Nephron progenitor cell (in vitro differentiated cells): ENCODE measurements at regions not wholly inside any gene's neighbourhood (a gene's known extent, or its start where the extent isn't known, plus 50 kb on each side); places are given as distances from the start of the nearest gene placed in this dataset.

Source experiments
- DNase-seq: peaks from one replicate; pipeline ENCODE4 v3.0.0; 2021
- H3K27ac Mint-ChIP-seq: 2 replicates; pipeline ENCODE4 v1.8.0; 2021; ENCODE audit warnings: mild to moderate bottlenecking, moderate library complexity, mixed read lengths
- H3K27me3 Mint-ChIP-seq: 2 replicates; pipeline ENCODE4 v1.8.0; 2021; ENCODE audit warnings: mild to moderate bottlenecking, low read depth, mixed read lengths; ENCODE audit not compliant: poor library complexity
- H3K36me3 Mint-ChIP-seq: 2 replicates; pipeline ENCODE4 v1.8.0; 2021; ENCODE audit warnings: low read depth, mixed read lengths
- H3K4me1 Mint-ChIP-seq: 2 replicates; pipeline ENCODE4 v1.8.0; 2021; ENCODE audit warnings: mixed read lengths
- H3K4me3 Mint-ChIP-seq: 2 replicates; pipeline ENCODE4 v1.8.0; 2021; ENCODE audit warnings: mild to moderate bottlenecking, moderate library complexity, mixed read lengths
- H3K9me3 Mint-ChIP-seq: 2 replicates; pipeline ENCODE4 v1.8.0; 2021; ENCODE audit warnings: mild to moderate bottlenecking, moderate library complexity, mixed read lengths
- TF ChIP-seq, protein P1 (sequence below): fragments of 200-600 bp; sonication (generic); IDR thresholded peaks from 2 replicates; pipeline ENCODE4 v1.5.0; 2021; ENCODE audit warnings: antibody characterized with exemption

DNA sequence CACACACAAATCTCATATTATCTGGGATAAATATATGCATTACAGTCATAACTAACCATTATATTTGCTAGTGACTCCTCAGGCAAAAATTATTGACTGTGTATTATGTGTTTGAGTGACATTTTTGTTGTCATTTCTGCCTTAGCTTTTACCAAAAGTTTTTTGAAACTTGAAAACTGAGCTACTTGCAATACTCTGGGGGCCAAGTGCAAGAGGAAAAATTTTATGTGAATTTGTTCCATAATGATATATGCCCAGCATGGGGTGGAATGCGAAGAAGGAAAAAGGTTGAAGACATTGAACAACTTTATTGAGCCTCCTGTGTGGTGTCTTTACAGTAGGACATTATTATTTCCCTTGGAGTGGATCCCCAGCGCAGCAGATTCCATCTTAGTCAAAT lies 176.8 kb upstream of the FERD3L start:
- no peaks in the 10 kb centered on the region for H3K9me3 Mint-ChIP-seq
- no peak for DNase-seq
- H3K4me3 Mint-ChIP-seq: no peak overlapping the region
- no peaks in the 10 kb centered on the region for H3K36me3 Mint-ChIP-seq
- H3K4me1 Mint-ChIP-seq: no peaks in the 10 kb centered on the region
- no peaks in the 10 kb centered on the region for H3K27me3 Mint-ChIP-seq
- H3K27ac Mint-ChIP-seq: no peak overlapping the region
- TF ChIP-seq, protein P1, sequence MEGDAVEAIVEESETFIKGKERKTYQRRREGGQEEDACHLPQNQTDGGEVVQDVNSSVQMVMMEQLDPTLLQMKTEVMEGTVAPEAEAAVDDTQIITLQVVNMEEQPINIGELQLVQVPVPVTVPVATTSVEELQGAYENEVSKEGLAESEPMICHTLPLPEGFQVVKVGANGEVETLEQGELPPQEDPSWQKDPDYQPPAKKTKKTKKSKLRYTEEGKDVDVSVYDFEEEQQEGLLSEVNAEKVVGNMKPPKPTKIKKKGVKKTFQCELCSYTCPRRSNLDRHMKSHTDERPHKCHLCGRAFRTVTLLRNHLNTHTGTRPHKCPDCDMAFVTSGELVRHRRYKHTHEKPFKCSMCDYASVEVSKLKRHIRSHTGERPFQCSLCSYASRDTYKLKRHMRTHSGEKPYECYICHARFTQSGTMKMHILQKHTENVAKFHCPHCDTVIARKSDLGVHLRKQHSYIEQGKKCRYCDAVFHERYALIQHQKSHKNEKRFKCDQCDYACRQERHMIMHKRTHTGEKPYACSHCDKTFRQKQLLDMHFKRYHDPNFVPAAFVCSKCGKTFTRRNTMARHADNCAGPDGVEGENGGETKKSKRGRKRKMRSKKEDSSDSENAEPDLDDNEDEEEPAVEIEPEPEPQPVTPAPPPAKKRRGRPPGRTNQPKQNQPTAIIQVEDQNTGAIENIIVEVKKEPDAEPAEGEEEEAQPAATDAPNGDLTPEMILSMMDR: no peak

DNA sequence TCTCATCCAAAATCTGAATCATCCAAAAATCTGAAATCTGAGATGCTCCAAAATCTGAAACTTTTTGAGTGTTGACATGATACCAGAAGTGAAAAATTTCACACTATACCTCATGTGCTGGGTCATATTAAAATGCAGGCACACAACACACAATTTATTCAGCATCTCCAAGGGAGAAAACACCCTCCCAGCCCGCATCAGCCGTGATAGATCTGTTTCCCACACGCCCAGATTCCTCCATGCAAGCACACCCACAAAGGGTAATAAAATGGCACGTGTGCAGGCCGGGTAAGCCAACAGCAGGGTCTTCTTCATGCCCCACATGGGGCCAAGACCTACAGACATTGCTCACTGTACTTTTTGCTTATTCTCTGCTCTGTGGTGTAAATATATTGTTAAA lies 173.1 kb upstream of the FERD3L start:
- H3K4me3 Mint-ChIP-seq: no peak overlapping the region
- no peak for DNase-seq
- H3K4me1 Mint-ChIP-seq: no peaks in the 10 kb centered on the region

DNA sequence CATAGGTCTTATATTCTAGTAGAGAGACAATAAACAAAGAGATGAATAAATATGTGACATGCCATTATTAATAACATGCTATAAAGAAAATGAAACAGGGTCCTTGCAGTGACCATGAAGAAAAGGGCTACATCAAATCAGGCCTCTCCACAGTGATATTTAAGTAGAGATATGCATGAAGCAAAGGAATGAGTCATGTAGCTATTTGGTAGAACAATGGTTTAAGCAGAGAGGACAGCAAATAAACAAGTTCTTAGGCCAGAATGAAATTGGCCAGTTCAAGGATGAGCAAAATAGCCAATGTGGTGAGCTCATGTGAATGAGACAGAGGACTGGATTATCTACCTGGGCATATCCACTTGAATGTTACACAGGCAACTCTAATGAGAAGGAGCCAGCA lies 172.2 kb upstream of the FERD3L start:
- DNase-seq: no peak
- H3K9me3 Mint-ChIP-seq: no peaks in the 10 kb centered on the region
- H3K36me3 Mint-ChIP-seq: no peaks in the 10 kb centered on the region
- no peak overlapping the region for H3K4me3 Mint-ChIP-seq
- no peaks in the 10 kb centered on the region for H3K4me1 Mint-ChIP-seq
- H3K27me3 Mint-ChIP-seq: no peaks in the 10 kb centered on the region
- H3K27ac Mint-ChIP-seq: no peak overlapping the region
- TF ChIP-seq, protein P1: no peak

More for the DNA sequence above, 173.1 kb upstream of the FERD3L start:
- no peaks in the 10 kb centered on the region for H3K36me3 Mint-ChIP-seq
- TF ChIP-seq, protein P1: no peak
- H3K27me3 Mint-ChIP-seq: no peaks in the 10 kb centered on the region
- no peaks in the 10 kb centered on the region for H3K9me3 Mint-ChIP-seq
- H3K27ac Mint-ChIP-seq: no peak overlapping the region

DNA sequence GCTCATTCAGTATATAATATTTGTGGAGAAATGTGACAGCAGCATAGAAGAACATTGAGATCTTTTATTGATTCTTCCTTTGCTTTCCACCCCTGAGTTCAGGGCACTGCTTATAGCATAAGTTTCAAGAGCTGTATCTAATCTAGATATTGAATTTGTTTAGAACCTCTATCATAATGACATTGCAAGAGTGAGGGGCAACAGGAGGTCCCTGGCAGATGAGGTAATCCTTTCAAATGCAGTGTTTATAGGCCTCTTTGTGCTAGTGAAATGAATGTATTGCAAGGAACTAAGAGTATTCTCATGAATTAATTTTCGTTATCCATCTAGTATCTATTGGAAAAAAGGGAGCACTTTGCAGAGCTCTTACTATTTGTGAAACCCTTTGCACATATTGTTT lies 167.2 kb upstream of the FERD3L start:
- TF ChIP-seq, protein P1: no peak
- Mint-ChIP-seq H3K27ac (no peak overlapping the region), H3K4me3 (no peak overlapping the region), H3K9me3 (no peaks in the 10 kb centered on the region), H3K27me3 (peaks cover 2% of the 10 kb centered on the region), H3K4me1 (no peaks in the 10 kb centered on the region), H3K36me3 (no peaks in the 10 kb centered on the region)
- no peak for DNase-seq

DNA sequence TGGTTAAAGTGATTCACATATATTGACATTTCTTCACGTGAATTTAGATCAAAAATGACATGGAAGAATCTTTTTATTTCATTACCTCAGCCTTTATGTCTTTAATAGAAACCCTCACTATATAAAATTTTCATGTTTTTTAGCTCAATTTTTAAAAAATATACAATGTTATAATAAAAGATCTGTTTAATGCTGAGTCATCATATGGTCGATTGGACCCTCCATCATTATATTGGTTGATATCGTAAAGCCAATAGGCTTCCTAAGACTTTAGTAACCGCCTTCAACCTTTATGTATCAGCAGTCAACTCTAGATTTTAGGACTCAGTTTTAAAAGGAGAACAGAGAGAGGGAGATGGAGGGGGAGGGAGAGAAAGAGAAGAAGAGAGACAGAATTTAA lies 162.3 kb upstream of the FERD3L start:
- Mint-ChIP-seq H3K27ac (no peak overlapping the region), H3K9me3 (no peaks in the 10 kb centered on the region), H3K27me3 (peaks cover 2% of the 10 kb centered on the region), H3K4me3 (no peak overlapping the region), H3K36me3 (no peaks in the 10 kb centered on the region), H3K4me1 (no peaks in the 10 kb centered on the region)
- DNase-seq: no peak
- TF ChIP-seq, protein P1: no peak

DNA sequence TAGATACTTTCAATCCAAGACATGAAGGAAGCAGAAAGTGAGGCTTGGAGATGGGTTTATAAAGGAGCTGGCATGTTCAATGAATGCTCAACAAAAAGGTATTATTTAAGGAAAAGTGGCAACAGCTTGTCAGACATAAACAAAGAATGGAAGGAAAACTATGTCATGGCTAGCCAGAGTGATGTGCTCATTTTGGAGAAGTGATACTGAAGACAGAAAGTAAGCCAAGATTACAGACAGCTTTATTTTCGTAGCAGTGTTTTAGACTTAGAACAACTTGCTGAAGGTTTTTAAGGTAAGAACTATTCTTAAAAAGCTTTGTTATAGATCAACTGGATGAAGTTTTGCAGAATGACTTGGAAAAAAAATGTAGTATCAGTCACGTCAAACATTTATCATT lies 160.5 kb upstream of the FERD3L start:
- no peak overlapping the region for H3K27ac Mint-ChIP-seq

More for the DNA sequence above, 160.5 kb upstream of the FERD3L start:
- Mint-ChIP-seq H3K4me3 (no peak overlapping the region), H3K27me3 (peaks cover 2% of the 10 kb centered on the region), H3K4me1 (peaks cover 7% of the 10 kb centered on the region), H3K9me3 (no peaks in the 10 kb centered on the region), H3K36me3 (no peaks in the 10 kb centered on the region)
- TF ChIP-seq, protein P1: no peak
- no peak for DNase-seq
